HUES64 (cell line): ENCODE measurements at regions not wholly inside any gene's neighbourhood (a gene's known extent, or its start where the extent isn't known, plus 50 kb on each side); places are given as distances from the start of the nearest gene placed in this dataset.

Experiments used
- H3K27ac ChIP-seq: 2 replicates; pipeline ENCODE4 v1.7.0; 2013; ENCODE audit warnings: low read depth, low read length, inconsistent platforms
- H3K27me3 ChIP-seq: 2 replicates; pipeline ENCODE4 v1.6.1; 2013; ENCODE audit warnings: mild to moderate bottlenecking, low read length; ENCODE audit not compliant: insufficient read depth
- H3K36me3 ChIP-seq: 2 replicates; pipeline ENCODE4 v1.6.1; 2013; ENCODE audit warnings: mild to moderate bottlenecking, low read length; ENCODE audit not compliant: insufficient read depth
- H3K4me1 ChIP-seq: 2 replicates; pipeline ENCODE4 v1.6.1; 2013; ENCODE audit warnings: mild to moderate bottlenecking, low read length, moderate library complexity; ENCODE audit not compliant: insufficient read depth
- H3K4me3 ChIP-seq: 2 replicates; pipeline ENCODE4 v1.5.1; 2013; ENCODE audit warnings: mild to moderate bottlenecking, low read length, moderate library complexity
- H3K9ac ChIP-seq: 2 replicates; pipeline ENCODE4 v1.6.1; 2013; ENCODE audit warnings: mild to moderate bottlenecking, low read depth, low read length
- H3K9me3 ChIP-seq: 2 replicates; pipeline ENCODE4 v1.6.1; 2013; ENCODE audit warnings: low read depth, low read length; ENCODE audit not compliant: insufficient read depth
- WGBS: fragments of 150-250, 120-280 bp; methylation state at CpG from one replicate; pipeline ENCODE4 v1.1.7; 2013; ENCODE audit warnings: missing lambda C conversion rate; 5-methylcytosine and 5-hydroxymethylcytosine counted together

DNA sequence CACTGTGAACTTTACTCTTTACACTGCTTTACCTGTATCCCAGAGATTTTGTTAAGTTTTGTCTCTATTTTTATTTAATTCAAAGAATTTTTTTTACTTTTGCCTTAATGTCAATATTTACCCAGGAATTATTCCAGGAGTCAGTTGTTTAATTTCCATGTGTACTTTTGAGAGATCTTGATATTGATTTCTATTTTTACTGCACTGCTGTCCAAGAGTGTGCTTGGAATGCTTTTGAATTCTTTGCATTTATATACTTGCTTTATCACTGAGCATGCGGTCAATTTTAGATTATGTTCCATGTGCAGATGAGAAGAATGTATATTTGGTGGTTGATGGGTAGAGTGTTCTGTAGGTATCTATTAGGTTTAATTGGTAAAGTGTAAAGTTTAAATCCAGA is 461.0 kb upstream of the GBE1 start:
- no peaks in the 10 kb centered on the region for H3K9me3 ChIP-seq
- 96% methylated on average over 1 of the region's 1 CpG for WGBS

GRCh38 chr3:82217571-82217970 is 456.1 kb upstream of the GBE1 start:
- 89% methylated on average over 4 of the region's 4 CpGs for WGBS
- H3K9me3 ChIP-seq, result no peaks in the 10 kb centered on the region
- no peak overlapping the region for H3K4me3 ChIP-seq
- H3K9ac ChIP-seq, result no peak overlapping the region
- H3K4me1 ChIP-seq, result no peaks in the 10 kb centered on the region
- no peaks in the 10 kb centered on the region for H3K27me3 ChIP-seq
- H3K27ac ChIP-seq, result no peak overlapping the region
- no peaks in the 10 kb centered on the region for H3K36me3 ChIP-seq

More for the DNA sequence above, 461.0 kb upstream of the GBE1 start:
- no peak overlapping the region for H3K27ac ChIP-seq
- no peak overlapping the region for H3K4me3 ChIP-seq
- no peaks in the 10 kb centered on the region for H3K36me3 ChIP-seq
- no peaks in the 10 kb centered on the region for H3K27me3 ChIP-seq
- H3K9ac ChIP-seq, result no peak overlapping the region
- no peaks in the 10 kb centered on the region; the same call in 1 of the 2 replicates for H3K4me1 ChIP-seq

GRCh38 chr3:82208002-82208710 is 446.7 kb upstream of the GBE1 start:
- no peak overlapping the region for H3K27ac ChIP-seq
- WGBS, result 96% methylated on average over 3 of the region's 4 CpGs

DNA sequence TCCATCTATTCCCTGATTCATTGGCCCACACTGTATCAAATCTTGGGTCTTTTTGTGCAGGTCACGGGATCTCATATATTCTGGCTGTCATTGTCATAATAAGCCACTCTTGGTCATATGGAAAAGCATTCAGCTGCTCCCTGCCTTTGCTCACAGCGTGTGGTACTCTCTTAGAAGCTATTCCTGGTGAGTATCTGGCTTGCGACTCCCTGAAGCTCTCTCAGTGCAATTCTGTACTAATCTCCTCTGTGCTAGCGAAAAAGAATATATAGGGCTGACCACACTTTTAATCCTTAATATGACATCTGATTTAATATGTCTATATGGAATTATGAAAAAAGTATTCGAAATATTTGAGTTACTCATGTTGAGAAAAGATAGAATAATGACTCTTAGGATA is 440.8 kb upstream of the GBE1 start:
- no peaks in the 10 kb centered on the region for H3K36me3 ChIP-seq

More at GRCh38 chr3:82208002-82208710, 446.7 kb upstream of the GBE1 start:
- H3K9me3 ChIP-seq, result no peaks in the 10 kb centered on the region
- H3K4me3 ChIP-seq, result no peak overlapping the region
- H3K27me3 ChIP-seq, result no peaks in the 10 kb centered on the region
- H3K36me3 ChIP-seq, result no peaks in the 10 kb centered on the region
- H3K9ac ChIP-seq, result no peak overlapping the region
- no peaks in the 10 kb centered on the region for H3K4me1 ChIP-seq

GRCh38 chr3:82201316-82201715 is 439.9 kb upstream of the GBE1 start:
- Histone ChIP-seq H3K9me3 (no peaks in the 10 kb centered on the region), H3K27ac (no peak overlapping the region), H3K9ac (no peak overlapping the region), H3K27me3 (no peaks in the 10 kb centered on the region), H3K4me1 (no peaks in the 10 kb centered on the region), H3K36me3 (no peaks in the 10 kb centered on the region), H3K4me3 (no peak overlapping the region)
- WGBS, result 100% methylated on average over 2 of the region's 2 CpGs

More for the DNA sequence above, 440.8 kb upstream of the GBE1 start:
- H3K9ac ChIP-seq, result no peak overlapping the region
- no peaks in the 10 kb centered on the region for H3K9me3 ChIP-seq
- 91% methylated on average over 4 of the region's 5 CpGs for WGBS
- no peaks in the 10 kb centered on the region for H3K4me1 ChIP-seq
- no peaks in the 10 kb centered on the region for H3K27me3 ChIP-seq
- no peak overlapping the region for H3K27ac ChIP-seq
- no peak overlapping the region for H3K4me3 ChIP-seq

DNA sequence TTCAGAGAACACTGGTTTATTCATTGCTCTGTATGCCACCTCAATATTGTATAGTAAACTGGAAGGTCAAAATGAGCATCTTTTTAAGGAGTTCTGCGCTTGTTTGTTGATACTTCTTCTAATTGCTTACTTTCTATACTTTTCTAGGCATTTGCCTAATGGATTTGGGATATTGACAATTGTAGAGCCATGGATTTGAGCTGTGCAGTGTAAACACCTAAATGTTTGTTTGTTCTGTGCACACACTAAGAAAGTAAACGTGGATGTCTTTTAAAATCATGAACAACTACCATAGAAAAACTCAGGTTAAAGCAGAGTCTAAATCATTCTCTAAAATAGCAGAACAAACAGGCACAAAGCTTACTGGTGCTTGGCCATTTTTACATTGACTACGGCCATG is 436.6 kb upstream of the GBE1 start:
- Histone ChIP-seq H3K4me3 (no peak overlapping the region), H3K4me1 (peaks cover 7% of the 10 kb centered on the region), H3K27ac (no peak overlapping the region), H3K9ac (no peak overlapping the region), H3K36me3 (no peaks in the 10 kb centered on the region), H3K27me3 (no peaks in the 10 kb centered on the region), H3K9me3 (no peaks in the 10 kb centered on the region)
- WGBS, result 94% methylated on average over 3 of the region's 3 CpGs

- peaks cover 7% of the 10 kb centered on the region for H3K4me1 ChIP-seq
- no peak overlapping the region for H3K27ac ChIP-seq
- no peaks in the 10 kb centered on the region for H3K36me3 ChIP-seq
- H3K4me3 ChIP-seq, result no peak overlapping the region
- no peaks in the 10 kb centered on the region for H3K9me3 ChIP-seq
- no peaks in the 10 kb centered on the region for H3K27me3 ChIP-seq
- H3K9ac ChIP-seq, result no peak overlapping the region
Observed at GRCh38 chr3:82196645-82197044, 435.2 kb upstream of the GBE1 start.

DNA sequence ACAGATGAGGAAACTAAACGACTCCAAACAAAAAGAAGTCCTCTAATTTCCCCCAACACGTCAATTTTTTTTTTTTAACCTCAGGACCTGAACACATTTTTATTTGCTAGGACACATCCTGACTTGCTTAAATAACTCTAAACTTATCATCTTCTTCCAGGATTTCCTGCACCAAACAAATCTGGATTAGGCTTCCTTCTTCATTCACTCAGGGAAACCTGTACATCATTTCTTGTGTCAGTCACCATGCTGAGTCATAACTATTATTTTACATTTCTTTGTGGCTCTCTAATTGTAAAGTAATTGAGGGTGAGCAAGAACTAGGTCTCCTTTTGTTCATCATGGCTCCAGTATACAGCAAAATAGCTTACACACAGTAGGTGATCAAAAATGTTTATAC is 433.4 kb upstream of the GBE1 start:
- WGBS, result 69% methylated on average over 2 of the region's 2 CpGs
- H3K4me3 ChIP-seq, result no peak overlapping the region
- H3K4me1 ChIP-seq, result peaks cover 7% of the 10 kb centered on the region
- no peak overlapping the region for H3K27ac ChIP-seq
- H3K9me3 ChIP-seq, result no peaks in the 10 kb centered on the region
- no peaks in the 10 kb centered on the region for H3K27me3 ChIP-seq
- no peaks in the 10 kb centered on the region for H3K36me3 ChIP-seq
- no peak overlapping the region for H3K9ac ChIP-seq

- H3K36me3 ChIP-seq, result no peaks in the 10 kb centered on the region
- no peaks in the 10 kb centered on the region for H3K9me3 ChIP-seq
- H3K9ac ChIP-seq, result no peak overlapping the region
- no peaks in the 10 kb centered on the region for H3K27me3 ChIP-seq
- H3K27ac ChIP-seq, result no peak overlapping the region
- no peaks in the 10 kb centered on the region for H3K4me1 ChIP-seq
- 92% methylated on average over 7 of the region's 7 CpGs for WGBS
- no peak overlapping the region for H3K4me3 ChIP-seq
Observed at GRCh38 chr3:82186017-82186416, 424.6 kb upstream of the GBE1 start.

GRCh38 chr3:82179291-82179690 is 417.8 kb upstream of the GBE1 start:
- WGBS, result 99% methylated on average over 3 of the region's 3 CpGs
- H3K9ac ChIP-seq, result no peak overlapping the region
- H3K9me3 ChIP-seq, result no peaks in the 10 kb centered on the region
- no peaks in the 10 kb centered on the region for H3K4me1 ChIP-seq
- no peak overlapping the region for H3K27ac ChIP-seq
- H3K36me3 ChIP-seq, result no peaks in the 10 kb centered on the region
- no peak overlapping the region for H3K4me3 ChIP-seq
- H3K27me3 ChIP-seq, result no peaks in the 10 kb centered on the region

GRCh38 chr3:82178291-82178690 is 416.8 kb upstream of the GBE1 start:
- no peaks in the 10 kb centered on the region for H3K9me3 ChIP-seq
- H3K27me3 ChIP-seq, result no peaks in the 10 kb centered on the region
- WGBS, result 100% methylated on average over 1 of the region's 3 CpGs
- no peak overlapping the region for H3K27ac ChIP-seq
- no peaks in the 10 kb centered on the region for H3K4me1 ChIP-seq
- no peak overlapping the region for H3K9ac ChIP-seq
- H3K36me3 ChIP-seq, result no peaks in the 10 kb centered on the region
- H3K4me3 ChIP-seq, result no peak overlapping the region

DNA sequence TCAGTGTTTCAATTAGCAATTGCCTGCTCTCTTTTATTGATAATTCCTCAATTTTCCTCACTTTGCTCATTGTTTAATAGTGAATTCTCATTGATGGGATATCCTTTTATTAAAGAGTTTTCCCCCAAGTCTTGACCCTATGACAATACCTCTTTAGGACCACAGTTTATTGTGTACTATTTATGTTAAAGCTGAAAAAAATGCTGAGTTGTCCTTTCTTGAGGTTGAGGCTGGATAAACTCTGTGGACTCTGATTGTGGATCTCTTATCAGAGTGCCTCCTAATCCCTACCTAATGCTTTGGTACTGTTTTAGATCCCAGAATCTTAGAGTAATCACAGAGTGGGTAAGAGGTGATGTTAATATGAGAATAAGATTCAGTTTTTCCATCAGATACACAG is 416.3 kb upstream of the GBE1 start:
- Histone ChIP-seq H3K4me3 (no peak overlapping the region), H3K27me3 (no peaks in the 10 kb centered on the region), H3K9me3 (no peaks in the 10 kb centered on the region), H3K27ac (no peak overlapping the region), H3K36me3 (no peaks in the 10 kb centered on the region), H3K4me1 (no peaks in the 10 kb centered on the region), H3K9ac (no peak overlapping the region)
